NCI-H1105 (cell line): ENCODE measurements at regions not wholly inside any gene's neighbourhood (a gene's known extent, or its start where the extent isn't known, plus 50 kb on each side); places are given as distances from the start of the nearest gene placed in this dataset.

Experiments
- DNase-seq: peaks from one replicate; lab custom pipeline; 2025; lab: John Stamatoyannopoulos, UW

- no peak for DNase-seq
Observed at GRCh38 chr12:104858611-104859543, 99.2 kb downstream of the SLC41A2 start.

- DNase-seq = no peak
Observed at GRCh38 chr12:104856531-104856930, 101.6 kb downstream of the SLC41A2 start.

- DNase-seq = no peak
Observed at GRCh38 chr12:104855599-104855998, 102.5 kb downstream of the SLC41A2 start.

- no peak for DNase-seq
Observed at GRCh38 chr12:104852896-104853295, 105.2 kb downstream of the SLC41A2 start.

GRCh38 chr12:104852102-104852501 lies 106.0 kb downstream of the SLC41A2 start:
- no peak for DNase-seq

- no peak for DNase-seq
Observed at GRCh38 chr12:104850781-104851180, 107.3 kb downstream of the SLC41A2 start.

GRCh38 chr12:104846056-104846767 lies 111.9 kb downstream of the SLC41A2 start:
- DNase-seq = no peak

GRCh38 chr12:104844123-104844522 lies 114.0 kb downstream of the SLC41A2 start:
- DNase-seq = no peak

- DNase-seq = no peak
Observed at GRCh38 chr12:104840262-104840661, 117.8 kb downstream of the SLC41A2 start.

GRCh38 chr12:104835317-104835716 lies 122.8 kb downstream of the SLC41A2 start:
- DNase-seq = no peak

- no peak for DNase-seq
Observed at GRCh38 chr12:104834607-104835006, 123.5 kb downstream of the SLC41A2 start.

GRCh38 chr12:104833756-104834155 lies 124.3 kb downstream of the SLC41A2 start:
- DNase-seq = no peak

GRCh38 chr12:104828015-104828414 lies 130.1 kb downstream of the SLC41A2 start:
- DNase-seq = no peak

GRCh38 chr12:104827587-104827986 lies 130.5 kb downstream of the SLC41A2 start:
- no peak for DNase-seq

GRCh38 chr12:104825408-104825807 lies 132.7 kb downstream of the SLC41A2 start:
- no peak for DNase-seq

- no peak for DNase-seq
Observed at GRCh38 chr12:104823985-104824461, 134.1 kb downstream of the SLC41A2 start.

GRCh38 chr12:104822941-104823340 lies 135.1 kb downstream of the SLC41A2 start:
- no peak for DNase-seq

- DNase-seq = no peak
Observed at GRCh38 chr12:104816845-104817503, 141.1 kb downstream of the SLC41A2 start.

GRCh38 chr12:104815935-104816334 lies 142.2 kb downstream of the SLC41A2 start:
- no peak for DNase-seq

- DNase-seq = no peak
Observed at GRCh38 chr12:104814944-104815343, 143.1 kb downstream of the SLC41A2 start.
